Amygdala (tissue), 56 donors: ENCODE measurements at regions not wholly inside any gene's neighbourhood (a gene's known extent, or its start where the extent isn't known, plus 50 kb on each side); places are given as distances from the start of the nearest gene placed in this dataset.
"Not testable (repeated sequence)": the region's sequence is repeated elsewhere in the genome, so short reads cannot be mapped to it uniquely, and the experiment has no call there.

Source experiments
- DNase-seq, 56 donors: peaks; one replicate each; lab custom pipeline; 2025; lab: John Stamatoyannopoulos, UW

GRCh38 chr7:46613116-46613515 is 692.0 kb upstream of the IGFBP3 start:
- DNase-seq, result no peak

- no peak for DNase-seq
These were observed 690.4 kb upstream of the IGFBP3 start for GRCh38 chr7:46611508-46611907.

GRCh38 chr7:46610746-46611145 is 689.7 kb upstream of the IGFBP3 start:
- no peak for DNase-seq

- DNase-seq, result no peak
These were observed 686.1 kb upstream of the IGFBP3 start for GRCh38 chr7:46607176-46607575.

GRCh38 chr7:46606761-46607160 is 685.7 kb upstream of the IGFBP3 start:
- no peak for DNase-seq

GRCh38 chr7:46604241-46604661 is 683.2 kb upstream of the IGFBP3 start:
- DNase-seq, result no peak

- DNase-seq, result peak in 1 of 56 donors; percentile 8
These were observed 682.7 kb upstream of the IGFBP3 start for GRCh38 chr7:46603780-46604179.

GRCh38 chr7:46603296-46603752 is 682.3 kb upstream of the IGFBP3 start:
- no peak for DNase-seq

- no peak for DNase-seq
These were observed 679.3 kb upstream of the IGFBP3 start for GRCh38 chr7:46600340-46600739.

GRCh38 chr7:46594831-46595230 is 673.8 kb upstream of the IGFBP3 start:
- not testable (repeated sequence) for DNase-seq

GRCh38 chr7:46590918-46591905 is 670.1 kb upstream of the IGFBP3 start:
- not testable (repeated sequence) for DNase-seq

GRCh38 chr7:46589286-46589685 is 668.2 kb upstream of the IGFBP3 start:
- DNase-seq, result peak in 4 of 56 donors; percentile 6 to 38 (median 16)

GRCh38 chr7:46586406-46586805 is 665.3 kb upstream of the IGFBP3 start:
- DNase-seq, result no peak

- DNase-seq, result no peak
These were observed 662.6 kb upstream of the IGFBP3 start for GRCh38 chr7:46583656-46584055.

GRCh38 chr7:46581268-46581667 is 660.2 kb upstream of the IGFBP3 start:
- no peak for DNase-seq

GRCh38 chr7:46580766-46581165 is 659.7 kb upstream of the IGFBP3 start:
- DNase-seq, result no peak

GRCh38 chr7:46577394-46577793 is 656.3 kb upstream of the IGFBP3 start:
- DNase-seq, result no peak

GRCh38 chr7:46576950-46577349 is 655.9 kb upstream of the IGFBP3 start:
- no peak for DNase-seq

GRCh38 chr7:46572691-46573090 is 651.6 kb upstream of the IGFBP3 start:
- DNase-seq, result no peak

- no peak for DNase-seq
These were observed 650.9 kb upstream of the IGFBP3 start for GRCh38 chr7:46571996-46572395.

GRCh38 chr7:46569133-46569465 is 648.0 kb upstream of the IGFBP3 start:
- no peak for DNase-seq

- DNase-seq, result no peak
These were observed 647.5 kb upstream of the IGFBP3 start for GRCh38 chr7:46568420-46569132.
